ENCODE measurements at regions not wholly inside any gene's neighbourhood (a gene's known extent, or its start where the extent isn't known, plus 50 kb on each side); places are given as distances from the start of the nearest gene placed in this dataset.
"Not testable (repeated sequence)": the region's sequence is repeated elsewhere in the genome, so short reads cannot be mapped to it uniquely, and the experiment has no call there.

DNA sequence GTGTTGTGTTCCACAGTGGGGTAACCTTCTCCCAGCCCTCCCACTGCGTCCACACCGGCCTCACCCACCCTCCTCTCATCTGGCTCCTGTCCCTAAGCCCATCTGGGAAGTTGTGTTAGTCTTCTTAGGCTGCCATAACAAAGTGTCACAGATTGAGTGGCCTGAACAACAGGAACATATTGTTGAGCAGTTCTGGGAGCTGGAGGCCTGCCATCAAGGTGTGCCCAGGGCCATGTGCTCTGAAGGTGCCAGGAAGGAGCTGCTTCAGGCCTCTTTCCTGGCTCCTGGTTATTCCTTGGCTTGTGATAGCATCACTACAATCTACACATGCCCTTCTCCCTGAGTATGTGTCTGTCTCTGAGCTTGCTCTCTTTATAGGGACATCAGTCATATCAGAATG lies 327.6 kb upstream of the COBL start:
- DNase-seq: no peak

GRCh38 chr7:51640841-51641240 lies 324.2 kb upstream of the COBL start:
- DNase-seq: no peak

DNA sequence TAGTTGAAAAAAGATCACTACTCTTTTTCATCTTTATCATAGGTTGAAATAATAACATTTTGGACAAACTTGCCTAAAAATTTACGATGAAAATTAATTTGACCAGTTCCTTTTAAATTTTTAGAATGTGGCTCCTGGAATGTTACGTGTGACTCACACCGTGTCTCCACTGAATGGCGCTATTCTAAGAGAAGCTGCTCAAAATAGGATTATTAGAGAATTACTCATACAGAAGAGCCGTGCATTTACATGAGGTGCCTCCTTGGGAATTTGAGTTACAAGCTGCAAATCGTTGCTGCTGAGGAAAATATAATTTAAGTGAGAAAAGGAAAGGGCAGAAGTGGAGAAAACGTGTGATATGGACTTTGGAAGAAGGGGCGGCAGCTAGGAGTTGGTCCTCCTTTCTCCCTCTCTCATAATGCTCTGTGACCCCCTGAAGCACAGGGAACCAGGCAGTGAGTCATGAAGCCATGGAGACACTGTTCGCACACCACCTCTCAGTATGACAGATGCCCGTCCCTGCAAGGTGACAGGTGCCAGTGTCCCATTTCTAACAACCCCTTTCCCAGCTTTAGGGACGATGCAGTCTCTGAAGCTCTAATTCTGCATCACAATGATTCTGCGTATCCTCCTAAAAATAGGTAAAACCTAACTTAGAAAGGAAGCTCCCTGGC lies 323.2 kb upstream of the COBL start:
- no peak for DNase-seq

DNA sequence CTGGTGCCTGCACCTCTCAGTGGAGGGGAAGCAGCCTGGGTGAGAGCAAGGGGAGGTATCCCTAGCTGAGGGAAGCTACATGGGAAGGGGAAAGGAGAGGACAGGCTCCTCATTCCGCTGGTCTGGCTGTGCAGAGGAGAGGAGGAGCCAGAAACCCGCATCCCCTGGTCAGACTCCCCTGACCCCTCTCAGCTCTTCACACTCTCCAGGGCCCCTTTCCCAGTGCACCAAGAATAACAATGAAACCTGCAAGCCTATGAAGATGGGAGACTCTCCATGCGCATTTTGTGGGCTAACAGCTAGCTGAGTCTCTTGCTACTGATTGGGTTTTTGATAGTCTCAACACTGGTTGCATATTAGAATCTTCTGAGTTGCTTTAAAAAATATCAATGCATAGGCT lies 319.9 kb upstream of the COBL start:
- DNase-seq: no peak

GRCh38 chr7:51635775-51636174 lies 319.2 kb upstream of the COBL start:
- no peak for DNase-seq

GRCh38 chr7:51634538-51634937 lies 317.9 kb upstream of the COBL start:
- DNase-seq: no peak

DNA sequence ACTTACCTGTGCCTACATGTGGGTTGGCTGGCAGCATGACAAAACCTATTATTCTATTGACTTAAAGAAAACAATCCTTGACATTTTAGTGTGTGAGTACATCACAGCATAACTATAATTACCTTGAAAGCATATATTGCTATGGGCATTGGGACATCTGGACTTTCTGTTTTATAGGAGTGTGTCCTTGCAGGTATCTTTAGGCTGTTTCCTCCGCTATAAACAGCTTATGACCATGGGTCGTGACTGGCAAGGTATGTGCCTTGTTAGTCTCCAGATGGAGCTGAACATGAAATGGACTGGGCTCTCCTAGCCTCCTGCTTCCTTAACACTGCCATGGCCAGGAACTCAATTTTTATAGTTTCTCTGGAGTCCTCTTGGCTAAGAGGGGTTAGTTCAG lies 317.4 kb upstream of the COBL start:
- no peak for DNase-seq

DNA sequence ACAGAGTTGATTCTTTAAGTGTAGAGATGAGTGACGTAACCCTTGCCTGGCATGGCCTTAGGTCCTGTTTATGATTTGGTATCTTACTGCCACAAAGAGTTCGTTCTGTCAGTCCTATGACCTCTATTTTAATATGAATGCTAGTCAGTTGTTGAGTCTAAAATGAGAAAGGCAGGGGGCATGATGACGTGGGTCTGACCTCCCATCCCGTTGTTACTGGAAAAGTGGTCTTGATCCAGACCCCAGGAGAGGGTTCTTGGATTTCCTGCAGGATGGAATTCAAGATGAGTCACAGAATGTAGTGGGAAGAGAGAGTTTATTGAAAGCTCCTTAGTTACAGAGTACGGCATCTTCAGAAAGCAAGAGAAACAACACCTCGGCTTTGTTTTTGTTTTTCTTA lies 317.0 kb upstream of the COBL start:
- DNase-seq: no peak

GRCh38 chr7:51633006-51633405 lies 316.4 kb upstream of the COBL start:
- no peak for DNase-seq

- DNase-seq: no peak
These were observed 314.3 kb upstream of the COBL start for GRCh38 chr7:51630933-51631332.

- DNase-seq: no peak
These were observed 312.6 kb upstream of the COBL start for GRCh38 chr7:51629206-51629605.

DNA sequence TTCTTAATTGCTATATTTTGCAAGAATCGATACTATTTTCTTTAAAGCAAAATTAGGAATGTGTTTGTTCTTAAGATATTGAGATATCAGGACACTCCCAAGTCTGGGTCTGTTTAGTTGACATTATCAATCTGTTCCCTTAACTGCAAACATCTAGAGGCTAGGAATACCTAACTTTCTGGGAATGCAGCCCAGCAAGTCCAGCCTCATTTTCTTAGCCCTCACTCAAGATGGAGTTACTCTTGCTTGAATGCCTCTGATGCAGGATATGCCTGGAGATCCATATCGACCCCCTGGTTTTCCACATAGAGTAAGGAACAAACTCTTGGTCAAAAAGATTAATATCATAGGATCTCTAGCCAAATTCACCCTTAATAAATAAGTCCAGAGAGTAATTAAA lies 305.3 kb upstream of the COBL start:
- no peak for DNase-seq

DNA sequence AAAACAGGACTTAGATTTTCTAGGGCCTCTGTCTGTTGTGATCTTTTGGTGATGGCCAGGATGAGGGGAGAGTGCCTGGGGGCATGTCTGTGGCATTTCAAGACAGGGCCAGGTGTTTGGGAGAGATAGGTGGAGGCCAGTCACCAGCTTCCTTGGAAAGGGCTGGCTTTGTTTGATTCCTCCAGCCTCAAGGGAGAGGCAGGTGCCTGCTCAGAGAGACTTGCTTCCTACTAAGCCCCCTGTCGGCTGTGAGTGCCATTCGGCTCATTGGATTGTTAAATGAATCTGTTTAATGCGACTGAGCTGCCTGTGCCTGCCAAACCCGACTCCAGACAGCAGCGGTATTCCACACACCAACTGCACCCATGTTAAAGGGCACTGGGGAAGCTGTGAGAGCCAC lies 304.1 kb upstream of the COBL start:
- no peak for DNase-seq

DNA sequence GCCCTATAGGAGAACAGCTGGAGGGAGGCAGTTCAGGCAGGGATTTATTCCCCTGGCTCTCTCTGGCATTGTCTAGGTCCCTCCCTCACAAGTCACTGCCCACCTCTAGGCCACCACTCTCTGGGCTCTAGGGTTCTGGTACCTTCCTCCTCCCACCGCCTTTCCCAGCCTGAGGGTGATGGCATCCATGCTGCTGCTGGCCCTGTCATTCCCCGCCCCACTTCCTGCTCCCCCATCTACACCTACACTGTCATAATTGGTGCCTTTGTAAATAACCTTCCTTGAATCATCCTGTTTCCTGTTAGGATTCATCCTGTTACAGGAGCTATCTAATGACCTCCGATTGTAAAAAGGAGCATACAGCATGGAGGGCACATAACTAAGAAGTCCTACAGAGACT lies 303.3 kb upstream of the COBL start:
- no peak for DNase-seq

GRCh38 chr7:51617686-51618085 lies 301.1 kb upstream of the COBL start:
- no peak for DNase-seq

DNA sequence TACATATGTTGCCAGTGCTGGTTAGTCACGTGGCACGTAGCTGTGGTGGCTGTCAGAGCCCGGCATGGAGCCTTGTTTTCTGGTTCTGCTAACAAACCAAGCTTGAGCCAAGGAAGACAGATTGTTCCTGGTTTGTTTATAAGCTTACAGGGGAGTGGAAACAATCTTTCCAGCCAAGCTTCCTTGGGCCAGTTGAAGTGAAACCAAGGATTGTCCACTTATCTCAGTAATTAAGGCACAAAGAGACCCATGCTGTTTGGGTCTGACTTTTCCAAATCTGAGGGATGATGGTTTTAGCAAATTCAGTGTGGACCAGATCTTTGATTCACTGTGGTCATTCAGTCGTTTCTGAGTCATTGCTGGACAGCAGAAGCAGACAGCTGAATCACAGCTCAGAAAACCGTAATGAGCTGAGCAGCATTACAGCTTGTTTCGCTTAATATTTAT lies 297.3 kb upstream of the COBL start:
- no peak for DNase-seq

DNA sequence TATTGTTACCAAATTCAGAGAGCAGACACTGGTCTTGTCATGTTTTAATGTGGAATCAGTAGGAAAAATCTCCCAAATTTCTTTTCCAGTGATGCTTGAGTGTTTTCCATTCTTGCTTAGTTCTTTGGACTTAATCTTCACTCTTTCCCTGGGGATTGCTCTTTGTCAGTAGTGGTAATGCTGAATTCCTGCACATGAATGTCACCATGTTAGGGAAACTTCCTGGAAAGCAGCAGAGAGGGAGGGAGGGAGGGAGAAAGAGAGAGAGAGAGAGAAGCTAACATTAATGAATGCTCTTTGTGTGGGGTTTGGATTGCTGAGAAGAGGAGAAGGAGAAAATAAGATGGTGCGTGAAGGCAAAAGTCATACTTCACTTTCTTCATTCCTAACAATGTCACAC lies 295.3 kb upstream of the COBL start:
- DNase-seq: no peak

- DNase-seq: no peak
These were observed 290.8 kb upstream of the COBL start for GRCh38 chr7:51607447-51607846.

GRCh38 chr7:51606601-51607154 lies 290.1 kb upstream of the COBL start:
- DNase-seq: no peak

- no peak for DNase-seq
These were observed 285.8 kb upstream of the COBL start for GRCh38 chr7:51602376-51602775.

DNA sequence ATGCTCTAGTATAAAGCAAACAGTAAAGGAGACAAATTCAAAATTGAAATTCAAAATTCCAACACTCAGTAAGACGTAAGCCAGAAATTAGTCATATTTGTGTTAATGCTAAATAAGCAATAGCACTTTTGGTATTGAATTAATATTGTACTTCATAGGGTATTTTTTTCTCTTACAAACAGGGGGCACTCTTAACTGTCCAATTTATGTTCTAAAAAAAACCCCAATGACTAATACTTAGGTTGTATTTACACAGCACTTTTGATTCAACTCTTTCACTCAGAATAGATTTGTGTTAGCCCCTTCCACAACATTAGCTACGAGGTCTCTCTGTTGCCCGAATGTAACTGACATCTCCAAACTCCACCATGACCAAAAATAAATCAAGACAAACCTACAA lies 284.9 kb upstream of the COBL start:
- no peak for DNase-seq

DNA sequence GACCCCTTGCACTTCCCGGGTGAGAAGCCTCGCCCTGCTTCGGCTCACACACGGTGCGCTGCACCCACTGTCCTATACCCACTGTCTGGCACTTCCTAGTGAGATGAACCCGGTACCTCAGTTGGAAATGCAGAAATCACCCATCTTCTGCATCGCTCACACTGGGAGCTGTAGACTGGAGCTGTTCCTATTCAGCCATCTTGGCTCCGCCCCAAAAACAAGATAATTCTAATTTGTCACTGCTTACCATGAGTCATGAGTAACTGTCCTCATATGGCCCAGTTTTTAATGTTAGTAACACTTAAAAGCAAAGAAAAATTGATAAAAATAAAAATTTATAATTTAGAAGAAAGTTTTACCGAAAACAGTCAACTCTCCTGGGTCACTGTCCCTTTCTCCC lies 283.3 kb upstream of the COBL start:
- not testable (repeated sequence) for DNase-seq

DNA sequence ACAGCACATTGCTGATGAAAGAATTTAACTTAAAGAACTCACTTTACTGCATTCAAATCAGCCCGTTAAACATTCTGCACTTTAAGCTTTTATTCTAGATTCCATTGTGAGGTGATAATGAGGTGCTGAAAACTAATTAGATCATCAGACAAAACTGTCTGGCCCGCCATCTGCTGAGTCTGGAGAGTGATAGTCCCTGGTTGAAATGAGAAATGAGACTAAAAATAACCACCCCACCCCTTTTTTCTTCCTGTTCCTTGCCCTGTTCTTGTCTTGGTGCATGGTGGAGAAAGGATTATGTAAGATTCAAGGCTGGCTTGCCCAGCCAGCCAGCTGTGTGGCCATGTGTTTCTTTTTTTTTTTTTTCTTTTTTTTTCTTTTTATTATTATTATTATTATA lies 277.0 kb upstream of the COBL start:
- no peak for DNase-seq

- no peak for DNase-seq
These were observed 276.4 kb upstream of the COBL start for GRCh38 chr7:51592842-51593599.

DNA sequence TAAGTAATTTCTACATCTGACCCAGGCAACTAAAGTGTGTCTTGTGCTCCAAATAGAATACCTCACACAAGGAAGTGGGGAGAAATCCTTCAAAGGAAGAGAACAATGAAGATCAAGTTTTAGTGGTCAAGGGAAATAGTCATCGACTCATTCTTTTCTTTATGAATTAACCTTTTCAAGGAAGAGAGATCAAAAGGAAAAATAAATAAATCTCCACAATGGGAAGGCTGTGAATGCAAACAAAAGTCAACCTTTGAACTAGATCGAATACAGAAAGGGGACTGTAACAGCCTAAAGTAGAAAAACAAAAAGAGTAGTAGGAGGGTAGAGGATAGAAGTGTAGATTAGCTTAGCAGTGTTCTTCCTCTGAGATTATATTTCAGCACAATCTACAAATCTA lies 274.6 kb upstream of the COBL start:
- DNase-seq: no peak

All from suppressor macrophage treated with lipopolysaccharide for 4 hours (primary cell).